B cell (primary cell): ENCODE measurements at regions not wholly inside any gene's neighbourhood (a gene's known extent, or its start where the extent isn't known, plus 50 kb on each side); places are given as distances from the start of the nearest gene placed in this dataset.

Experiments used
- ATAC-seq: fragments of 200-7000 bp; cut with Tn5 transposase; one replicate; pipeline ENCODE4 v1.10.0; 2021; ENCODE audit warnings: low read depth, mild to moderate bottlenecking, moderate number of reproducible peaks, moderate library complexity
- CTCF ChIA-PET: fragments of 350-600 bp; sonication (Branson Sonifier 250); formaldehyde crosslinking; loops from one replicate; lab custom pipeline; 2021; ENCODE audit warnings: antibody characterized with exemption, inconsistent platforms; lab: Charles Lee
- POLR2A ChIA-PET: fragments of 350-600 bp; sonication (Branson Sonifier 250); formaldehyde crosslinking; loops from one replicate; lab custom pipeline; 2021; ENCODE audit warnings: antibody characterized with exemption; lab: Charles Lee
- DNase-seq: peaks from one replicate; pipeline ENCODE4 v3.0.0; 2013
- H2AFZ ChIP-seq: 2 replicates; pipeline ENCODE4 v1.6.1; 2012; ENCODE audit warnings: mild to moderate bottlenecking, low read depth, low read length; ENCODE audit not compliant: insufficient read depth, poor library complexity, severe bottlenecking
- H3K27ac ChIP-seq, 2 donors: 1 replicate in 1 of 2; 2 replicates in 1 of 2; pipeline ENCODE4 v1.5.1; 2012 to 2013; ENCODE audit warnings: low read length in 2 of 2, mild to moderate bottlenecking in 2 of 2, moderate library complexity in 1 of 2
- H3K27me3 ChIP-seq, 4 experiments: fragments of 200-600 bp in 1 of 4; sonication (generic) in 1 of 4; replicated peaks in 1 of 4; 1 replicate in 2 of 4; 2 replicates in 2 of 4; pipeline versions ENCODE4 v1.6.1 to v1.7.0; 2013 to 2016; ENCODE audit warnings: low read length in 3 of 4, mild to moderate bottlenecking in 2 of 4, mixed read lengths in 1 of 4, moderate library complexity in 1 of 4; ENCODE audit not compliant: insufficient read depth in 4 of 4, control insufficient read depth in 3 of 4; ENCODE audit errors: control extremely low read depth in 1 of 4
- H3K36me3 ChIP-seq, 2 experiments: replicated peaks in 1 of 2; 1 replicate in 1 of 2; 2 replicates in 1 of 2; pipeline versions ENCODE4 v1.6.1 to v1.7.1; 2013; ENCODE audit warnings: low read length in 1 of 2; ENCODE audit not compliant: insufficient read depth in 2 of 2, control insufficient read depth in 1 of 2; ENCODE audit errors: control extremely low read depth in 1 of 2, extremely low read depth in 1 of 2
- H3K4me1 ChIP-seq, 2 donors: fragments of 200-600 bp in 1 of 2; sonication (generic) in 1 of 2; 1 replicate in 1 of 2; 2 replicates in 1 of 2; pipeline versions ENCODE4 v1.5.1 to v1.6.1; 2013 to 2017; ENCODE audit warnings: low read length in 2 of 2; ENCODE audit not compliant: control insufficient read depth in 2 of 2, insufficient read depth in 2 of 2
- H3K4me2 ChIP-seq: replicated peaks from 2 replicates; pipeline ENCODE3; 2012; ENCODE audit warnings: mild to moderate bottlenecking, low read depth, low read length; ENCODE audit not compliant: poor library complexity, severe bottlenecking
- H3K4me3 ChIP-seq, 5 experiments: fragments of 200-600 bp in 1 of 5; sonication (generic) in 1 of 5; 1 replicate in 3 of 5; 2 replicates in 2 of 5; pipeline versions ENCODE4 v1.5.1 to v1.7.0; 2011 to 2016; ENCODE audit warnings: low read length in 4 of 5, mild to moderate bottlenecking in 4 of 5, low read depth in 2 of 5, control low read depth in 1 of 5, moderate library complexity in 1 of 5; ENCODE audit not compliant: insufficient read depth in 1 of 5; ENCODE audit errors: control extremely low read depth in 1 of 5, extremely low read depth in 1 of 5
- H3K79me2 ChIP-seq: fragments of 200-600 bp; sonication (generic); one replicate; pipeline ENCODE4 v1.6.0; 2016; ENCODE audit warnings: low read length; ENCODE audit not compliant: control insufficient read depth, insufficient read depth
- H3K9ac ChIP-seq: fragments of 200-600 bp; sonication (generic); 2 replicates; pipeline ENCODE4 v1.6.1; 2017; ENCODE audit warnings: mild to moderate bottlenecking, low read length, moderate library complexity
- H3K9me3 ChIP-seq, 3 donors: one replicate each; pipeline versions ENCODE4 v1.6.1 to v1.7.1; 2013; ENCODE audit warnings: low read length in 2 of 3; ENCODE audit not compliant: control insufficient read depth in 2 of 3, insufficient read depth in 1 of 3; ENCODE audit errors: control extremely low read depth in 1 of 3
- H4K20me1 ChIP-seq: 2 replicates; pipeline ENCODE4 v1.6.0; 2012; ENCODE audit warnings: mild to moderate bottlenecking, low read length; ENCODE audit not compliant: insufficient read depth, control insufficient read depth, poor library complexity, severe bottlenecking
- H3K27ac Mint-ChIP-seq: one replicate; pipeline ENCODE4 v1.8.0; 2021; ENCODE audit warnings: mixed read lengths
- H3K27me3 Mint-ChIP-seq: one replicate; pipeline ENCODE4 v1.8.0; 2021; ENCODE audit warnings: mixed read lengths
- H3K4me1 Mint-ChIP-seq: one replicate; pipeline ENCODE4 v1.8.0; 2021; ENCODE audit warnings: mixed read lengths
- H3K4me3 Mint-ChIP-seq: one replicate; pipeline ENCODE4 v1.8.0; 2021; ENCODE audit warnings: mixed read lengths
- H3K9me3 Mint-ChIP-seq: one replicate; pipeline ENCODE4 v1.8.0; 2022; ENCODE audit warnings: mixed read lengths; ENCODE audit not compliant: insufficient read depth
- CTCF ChIP-seq: fragments of 200-600 bp; IDR thresholded peaks from one replicate; pipeline ENCODE4 v1.8.0; 2022; ENCODE audit warnings: antibody characterized with exemption, mild to moderate bottlenecking
- EZH2 ChIP-seq: IDR thresholded peaks from 2 replicates; pipeline ENCODE4 v1.6.1; 2012; ENCODE audit warnings: borderline replicate concordance, low read depth, mild to moderate bottlenecking, moderate library complexity, low read length; ENCODE audit not compliant: insufficient read depth, poor library complexity, severe bottlenecking
- WGBS: methylation state at CpG from one replicate; pipeline ENCODE4 v1.1.5; 2013; ENCODE audit warnings: missing lambda C conversion rate; ENCODE audit not compliant: insufficient coverage; 5-methylcytosine and 5-hydroxymethylcytosine counted together
- intact Hi-C: fragments of 100-400 bp; cut with micrococcal nuclease; formaldehyde crosslinking; loops from one replicate; pipeline ENCODE4 v1.10.0; 2022

DNA sequence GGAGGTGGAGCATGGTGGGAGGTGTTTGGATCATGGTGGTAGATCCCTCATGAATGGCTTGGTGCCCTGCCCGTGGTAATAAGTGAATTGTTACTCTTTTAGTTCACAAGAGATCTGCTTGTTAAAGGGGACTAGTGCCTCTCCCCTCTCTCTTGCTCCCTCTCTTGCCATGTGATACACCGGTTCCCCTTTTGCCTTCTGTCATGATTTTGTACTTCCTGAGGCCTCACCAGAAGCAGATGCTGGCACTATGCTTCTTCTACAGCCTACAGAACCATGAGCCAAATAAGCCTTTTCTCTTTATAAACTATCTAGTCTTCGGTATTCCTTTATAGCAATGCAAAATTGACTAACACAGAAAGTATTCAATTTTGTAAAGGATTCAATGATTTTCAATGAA, 817.1 kb downstream of the TLR4 start:
- Histone ChIP-seq H3K79me2 (no peaks in the 10 kb centered on the region), H3K27ac (no peak overlapping the region), H4K20me1 (no peaks in the 10 kb centered on the region), H3K4me1 (no peaks in the 10 kb centered on the region), H2AFZ (no peak overlapping the region), H3K27me3 (no peaks in the 10 kb centered on the region), H3K36me3 (no peaks in the 10 kb centered on the region), H3K4me2 (no peak overlapping the region), H3K9ac (no peak overlapping the region), H3K4me3 (no peak overlapping the region), H3K9me3 (no peaks in the 10 kb centered on the region)
- ATAC-seq = no peak
- no peak overlapping the region for H3K4me3 Mint-ChIP-seq
- H3K9me3 Mint-ChIP-seq = no peaks in the 10 kb centered on the region
- no peak overlapping the region for H3K27ac Mint-ChIP-seq
- no peaks in the 10 kb centered on the region for H3K4me1 Mint-ChIP-seq
- CTCF ChIA-PET = no interaction called here
- DNase-seq = no peak
- POLR2A ChIA-PET = no interaction called here
- WGBS = 10% methylated on average over 2 of the region's 3 CpGs
- TF ChIP-seq CTCF (no peak), EZH2 (no peak)
- intact Hi-C loops = no loop called here
- H3K27me3 Mint-ChIP-seq = no peaks in the 10 kb centered on the region

DNA sequence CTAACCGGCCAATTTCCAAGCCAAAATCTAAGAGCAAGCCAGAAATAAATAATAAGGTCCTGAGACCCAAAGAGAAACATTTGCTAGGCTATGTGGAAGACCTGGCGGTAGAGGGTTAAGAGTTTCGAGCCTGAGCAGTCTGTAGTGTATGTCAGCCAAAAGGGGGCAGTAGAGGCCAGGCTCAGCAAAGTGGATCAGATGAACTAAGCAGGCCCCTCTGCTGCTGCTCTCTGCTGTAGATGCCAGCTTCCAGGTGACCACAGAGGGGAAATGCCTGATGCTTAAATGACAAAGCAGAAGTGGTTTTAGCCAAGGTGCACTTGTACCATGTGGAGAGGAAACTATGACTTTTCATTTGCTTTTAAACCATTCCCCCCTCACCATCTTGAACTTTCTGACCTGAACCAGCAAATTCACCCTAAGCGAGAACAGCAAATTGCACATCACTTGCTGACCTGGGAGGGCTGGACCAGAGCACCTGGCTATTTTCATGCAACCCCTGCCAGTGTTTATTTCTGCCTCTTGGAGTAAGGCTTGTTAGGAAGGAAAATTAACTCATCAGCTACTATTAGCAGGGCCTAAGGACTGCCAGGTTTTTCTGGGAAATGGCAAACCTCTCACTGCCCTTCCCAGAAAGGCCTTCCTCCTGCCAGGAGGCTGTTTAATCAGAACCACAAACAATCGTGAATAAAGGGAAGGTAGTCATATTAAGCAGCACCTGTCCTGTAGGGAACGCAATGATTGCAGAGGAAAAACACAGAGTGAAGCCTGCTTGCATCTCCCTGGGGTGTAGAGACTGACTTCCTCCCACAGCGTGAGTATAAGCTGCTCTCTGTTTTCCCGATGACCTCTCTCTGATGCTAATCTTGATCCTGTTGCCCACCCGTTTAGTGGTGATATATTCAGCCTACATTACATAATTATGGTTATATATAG, 818.2 kb downstream of the TLR4 start:
- Histone ChIP-seq H3K4me1 (no peaks in the 10 kb centered on the region), H3K36me3 (no peaks in the 10 kb centered on the region), H2AFZ (no peak overlapping the region), H3K4me2 (no peak overlapping the region), H3K27me3 (no peaks in the 10 kb centered on the region), H3K79me2 (no peaks in the 10 kb centered on the region), H3K9me3 (no peaks in the 10 kb centered on the region), H3K9ac (no peak overlapping the region), H3K27ac (no peak overlapping the region), H4K20me1 (no peaks in the 10 kb centered on the region), H3K4me3 (no peak overlapping the region)
- 28% methylated on average over 5 of the region's 9 CpGs for WGBS
- no peaks in the 10 kb centered on the region for H3K27me3 Mint-ChIP-seq
- ChIA-PET CTCF (no interaction called here), POLR2A (no interaction called here)
- no peaks in the 10 kb centered on the region for H3K4me1 Mint-ChIP-seq
- ATAC-seq (no peak), DNase-seq (no peak)
- H3K9me3 Mint-ChIP-seq = no peaks in the 10 kb centered on the region
- intact Hi-C loops = no loop called here
- H3K4me3 Mint-ChIP-seq = no peak overlapping the region
- TF ChIP-seq CTCF (no peak), EZH2 (no peak)
- no peak overlapping the region for H3K27ac Mint-ChIP-seq
